Sigmoid colon (tissue), 4 donors: ENCODE measurements at regions not wholly inside any gene's neighbourhood (a gene's known extent, or its start where the extent isn't known, plus 50 kb on each side); places are given as distances from the start of the nearest gene placed in this dataset.

ENCODE experiments used
- POLR2A ChIP-seq, 2 donors: fragments of 450-650 bp; IDR thresholded peaks; one replicate each; pipeline ENCODE4 v1.6.1; 2016; ENCODE audit warnings: antibody characterized with exemption in 2 of 2, mild to moderate bottlenecking in 2 of 2, moderate library complexity in 2 of 2
- POLR2AphosphoS5 ChIP-seq, 4 donors: sonication (generic); formaldehyde crosslinking; IDR thresholded peaks; one replicate each; pipeline ENCODE4 v1.6.1; 2017; ENCODE audit warnings: antibody characterized with exemption in 4 of 4

DNA sequence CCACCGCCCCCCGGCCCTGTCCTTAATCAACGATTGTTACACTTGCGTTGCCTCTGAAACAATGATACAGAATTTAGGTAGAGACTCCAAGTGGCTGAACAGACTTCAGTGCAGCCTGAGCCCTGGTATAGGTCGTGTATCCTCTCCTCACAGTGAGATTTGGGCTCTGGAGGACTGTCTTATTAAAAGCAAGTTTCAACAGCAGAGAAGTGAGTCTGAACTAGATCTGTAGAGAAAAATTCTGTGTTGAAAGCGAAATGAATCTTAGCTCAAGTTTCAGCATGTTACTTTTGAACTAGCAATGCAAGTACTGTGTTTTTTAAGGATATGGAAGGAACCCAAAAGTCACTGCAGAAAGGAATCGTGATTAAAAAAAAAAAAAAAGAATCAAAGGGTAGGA is 103.1 kb downstream of the HOXA1 start:
- TF ChIP-seq POLR2A (IDR thresholded peaks at IDR 0.05) (no peak), POLR2AphosphoS5 (IDR thresholded peaks at IDR 0.05) (no peak)
